ENCODE measurements at regions not wholly inside any gene's neighbourhood (a gene's known extent, or its start where the extent isn't known, plus 50 kb on each side); places are given as distances from the start of the nearest gene placed in this dataset.
"Not testable (repeated sequence)": the region's sequence is repeated elsewhere in the genome, so short reads cannot be mapped to it uniquely, and the experiment has no call there.

DNA sequence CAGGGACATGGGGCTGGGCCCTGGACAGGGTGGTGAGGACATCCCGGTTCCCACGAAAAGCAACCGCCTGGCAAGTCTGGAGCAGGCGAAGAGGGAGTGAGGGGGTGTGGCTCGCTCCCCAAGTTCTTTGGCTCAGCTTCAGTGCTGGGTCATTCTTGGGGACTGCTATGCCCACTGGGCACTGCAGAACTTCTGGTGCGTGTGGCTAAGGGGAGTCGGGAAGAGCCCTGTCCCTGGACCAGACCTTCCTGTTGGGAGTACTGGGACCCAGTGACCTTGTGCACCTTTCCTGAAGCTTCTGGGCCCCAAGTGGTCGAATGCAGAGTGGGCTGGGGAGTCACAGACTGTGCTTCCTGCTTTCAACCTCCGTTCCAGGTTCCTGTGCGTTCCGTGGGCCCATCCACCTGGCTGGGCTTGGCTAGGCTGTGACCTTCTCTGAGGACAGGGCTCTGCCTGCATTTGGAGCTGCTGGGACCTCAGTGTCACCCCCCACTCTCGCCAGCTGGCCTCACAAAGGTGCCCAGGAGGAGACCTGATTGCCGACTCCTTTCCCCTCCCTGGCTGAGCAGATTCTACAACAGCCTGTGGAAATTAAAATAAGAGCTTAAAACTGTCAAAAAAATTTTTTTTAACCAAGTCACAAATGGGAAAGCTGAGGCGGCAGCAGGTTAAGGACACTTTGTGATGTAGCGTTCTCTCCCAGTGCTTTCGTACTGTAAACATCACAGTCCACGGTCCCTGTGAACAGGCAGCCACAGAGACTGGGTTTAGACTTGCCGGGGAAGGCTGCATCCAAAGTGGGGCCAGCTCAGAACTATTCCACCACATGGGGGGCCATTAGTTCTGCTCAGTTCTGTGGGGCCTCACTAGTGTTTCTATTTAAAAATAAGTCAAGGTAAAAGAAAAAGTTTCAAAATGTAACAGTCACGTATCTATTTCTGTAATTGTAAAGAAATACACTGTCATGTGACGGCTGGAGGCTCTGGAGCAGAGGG, 63.8 kb upstream of the WNT7B start:
- no peak for DNase-seq (ENCODE audit: low read depth, low spot score)

- DNase-seq (ENCODE audit: low read depth, low spot score): no peak
Observed at GRCh38 chr22:46041642-46042041, 64.7 kb upstream of the WNT7B start.

DNA sequence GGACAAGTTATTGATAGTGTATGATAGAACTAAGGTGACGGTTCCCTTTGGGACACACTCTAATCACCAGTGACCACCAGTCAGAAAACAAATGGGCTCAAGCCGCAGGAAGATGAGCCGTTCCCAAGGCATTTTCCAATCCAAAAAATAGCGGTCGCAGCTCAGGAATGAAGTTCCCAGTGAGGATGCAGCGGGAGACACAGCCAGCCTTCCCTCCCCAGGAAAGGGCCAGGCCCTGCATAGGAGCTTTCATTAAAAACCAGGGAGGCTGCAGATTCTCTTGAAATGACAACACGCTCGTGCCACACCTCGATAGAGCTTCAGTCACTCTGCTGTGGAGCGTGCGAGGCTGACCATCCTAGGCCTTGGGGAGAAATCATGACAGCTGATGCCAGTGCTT, 65.8 kb upstream of the WNT7B start:
- DNase-seq (ENCODE audit: low read depth, low spot score): no peak

GRCh38 chr22:46043339-46043738, 66.4 kb upstream of the WNT7B start:
- no peak for DNase-seq (ENCODE audit: low read depth, low spot score)

- DNase-seq (ENCODE audit: low read depth, low spot score): no peak
Observed at GRCh38 chr22:46043816-46044620, 67.1 kb upstream of the WNT7B start.

DNA sequence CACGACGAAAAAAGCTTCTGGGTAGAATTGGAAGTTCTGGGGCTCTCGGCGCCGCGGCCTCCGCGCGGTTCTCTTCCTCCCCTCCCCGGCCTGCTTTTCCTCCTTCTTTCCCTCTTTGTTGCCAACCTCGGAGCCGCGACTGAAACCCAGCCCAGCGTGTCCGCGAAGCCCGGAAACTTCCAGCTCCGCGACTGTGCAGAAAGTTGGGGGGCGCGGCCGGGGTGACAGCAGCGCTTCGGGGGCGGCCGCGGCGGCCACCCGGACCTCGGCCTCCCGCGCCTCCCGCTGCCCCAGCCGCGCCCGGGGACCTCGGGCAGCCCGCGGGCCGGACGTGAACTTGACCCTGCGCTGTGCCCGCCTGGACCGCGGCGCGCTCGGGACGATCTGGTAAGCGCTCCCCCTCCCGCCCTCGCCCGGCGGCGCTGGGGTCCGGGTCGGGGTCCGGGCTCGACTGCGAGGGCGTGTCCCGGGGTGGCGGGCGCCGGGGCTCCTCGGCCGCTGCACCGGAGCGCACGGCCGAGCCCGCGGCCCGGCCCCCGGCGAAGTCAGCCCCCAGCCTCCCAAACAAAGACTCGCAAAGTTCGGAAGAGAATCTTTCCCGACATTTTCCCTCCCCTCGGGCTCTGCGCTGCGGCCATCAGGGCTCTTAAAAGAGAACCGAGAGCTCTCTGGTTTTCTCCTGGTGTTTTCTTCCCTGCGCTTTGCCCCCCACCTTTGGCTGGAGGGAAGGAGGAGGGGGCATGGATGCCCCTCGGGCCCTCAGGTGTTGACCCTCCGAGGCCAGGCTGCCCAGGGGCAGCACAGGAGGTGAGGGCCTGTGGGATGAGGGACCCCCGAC, 67.9 kb upstream of the WNT7B start:
- no peak for DNase-seq (ENCODE audit: low read depth, low spot score)

DNA sequence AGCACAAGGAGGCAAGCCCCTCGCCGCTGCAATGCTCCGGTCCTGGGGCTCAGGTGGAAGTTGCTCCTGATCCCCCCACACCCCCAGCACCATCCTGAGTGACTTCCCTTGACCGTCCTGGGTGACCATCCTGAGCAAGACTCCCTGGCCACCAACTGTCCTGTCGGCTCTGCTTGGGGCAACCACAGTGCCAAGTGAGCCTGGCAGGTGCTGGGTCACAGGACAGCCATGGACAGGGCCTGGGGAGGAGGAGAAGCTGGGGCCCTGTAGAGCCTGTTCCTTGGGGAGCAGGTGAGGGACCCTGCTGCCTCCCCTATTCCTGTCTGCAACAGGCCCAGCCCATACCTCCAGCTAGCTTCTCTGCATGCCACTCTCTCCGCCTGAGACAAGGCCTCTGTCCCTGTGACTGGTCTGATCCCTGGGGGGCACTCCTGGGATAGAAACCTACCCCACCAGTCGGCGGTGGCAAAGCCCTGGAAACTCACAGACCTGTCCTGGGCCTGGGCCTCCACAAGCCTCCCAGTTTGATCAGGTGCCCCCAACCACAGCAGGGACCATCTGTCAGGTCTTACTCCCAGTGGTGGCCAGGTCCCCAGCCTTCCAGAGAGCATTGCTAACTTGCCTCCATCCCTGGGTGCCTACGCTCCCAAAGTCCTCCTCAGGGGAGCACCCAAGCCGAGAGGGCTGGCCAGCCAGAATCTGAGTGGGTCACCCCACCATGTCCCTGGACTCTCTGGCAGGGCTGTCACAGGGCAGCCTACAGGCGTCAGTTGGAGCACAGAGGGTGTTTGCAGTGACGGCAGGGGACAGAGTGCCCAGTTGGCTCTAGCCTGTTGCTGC, 68.7 kb upstream of the WNT7B start:
- DNase-seq (ENCODE audit: low read depth, low spot score): no peak

DNA sequence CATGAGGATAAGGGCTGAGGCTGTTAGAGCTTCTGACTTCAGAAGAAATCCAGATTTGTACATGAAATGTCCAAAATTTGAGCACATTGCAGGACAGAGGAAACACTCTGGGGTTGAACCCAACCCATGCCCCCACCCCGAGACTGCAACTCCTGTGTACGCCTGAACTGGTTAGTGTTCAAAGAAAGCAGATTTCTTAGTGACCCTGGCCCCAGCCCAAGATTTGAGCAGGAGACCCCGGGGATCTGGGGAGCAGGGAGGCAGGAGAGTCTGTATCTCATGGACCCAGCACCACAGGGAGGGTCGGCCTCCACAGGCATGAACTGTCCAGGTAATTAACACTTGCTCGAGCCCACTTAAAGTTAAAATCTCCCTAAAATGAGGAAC, 69.3 kb upstream of the WNT7B start:
- no peak for DNase-seq (ENCODE audit: low read depth, low spot score)

DNA sequence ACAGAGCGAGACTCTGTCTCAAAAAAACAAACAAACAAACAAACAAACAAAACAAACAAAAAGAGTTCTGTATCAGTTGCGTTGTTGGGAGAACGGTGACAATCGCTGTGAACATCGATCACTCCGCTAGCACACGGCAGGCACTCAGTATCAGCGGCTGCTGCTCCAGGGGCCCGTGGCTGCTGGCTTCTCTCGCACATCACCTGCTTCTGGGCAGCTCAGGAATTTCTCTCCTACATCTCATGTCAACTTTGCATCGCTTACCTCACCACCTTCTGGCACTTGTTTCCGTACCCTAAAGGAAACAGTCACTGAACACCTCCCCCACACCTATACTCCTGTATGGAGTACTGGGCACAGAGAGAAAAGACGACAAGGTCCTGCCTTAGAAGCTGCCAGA, 70.3 kb upstream of the WNT7B start:
- DNase-seq (ENCODE audit: low read depth, low spot score): no peak

- DNase-seq (ENCODE audit: low read depth, low spot score): no peak
Observed at GRCh38 chr22:46047841-46048595, 71.1 kb upstream of the WNT7B start.

DNA sequence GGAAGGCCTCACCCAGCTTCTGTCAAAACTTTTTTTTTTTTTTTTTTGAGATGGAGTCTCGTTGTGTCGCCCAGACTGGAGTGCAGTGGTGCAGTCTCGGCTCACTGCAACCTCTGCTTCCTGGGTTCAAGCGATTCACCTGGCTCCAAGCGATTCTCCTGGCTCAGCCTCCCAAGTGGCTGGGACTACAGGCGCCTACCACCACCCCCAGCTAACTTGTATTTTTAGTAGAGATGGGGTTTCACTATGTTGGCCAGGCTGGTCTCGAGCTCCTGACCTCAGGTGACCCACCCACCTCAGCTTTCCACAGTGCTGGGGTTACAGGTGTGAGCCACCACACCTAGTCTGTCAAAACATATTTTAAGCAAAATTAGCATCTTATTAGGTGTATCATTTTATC, 71.7 kb upstream of the WNT7B start:
- not testable (repeated sequence) for DNase-seq (ENCODE audit: low read depth, low spot score)

- no peak for DNase-seq (ENCODE audit: low read depth, low spot score)
Observed at GRCh38 chr22:46049726-46050450, 72.9 kb upstream of the WNT7B start.

GRCh38 chr22:46050451-46050845, 73.5 kb upstream of the WNT7B start:
- DNase-seq (ENCODE audit: low read depth, low spot score): no peak

DNA sequence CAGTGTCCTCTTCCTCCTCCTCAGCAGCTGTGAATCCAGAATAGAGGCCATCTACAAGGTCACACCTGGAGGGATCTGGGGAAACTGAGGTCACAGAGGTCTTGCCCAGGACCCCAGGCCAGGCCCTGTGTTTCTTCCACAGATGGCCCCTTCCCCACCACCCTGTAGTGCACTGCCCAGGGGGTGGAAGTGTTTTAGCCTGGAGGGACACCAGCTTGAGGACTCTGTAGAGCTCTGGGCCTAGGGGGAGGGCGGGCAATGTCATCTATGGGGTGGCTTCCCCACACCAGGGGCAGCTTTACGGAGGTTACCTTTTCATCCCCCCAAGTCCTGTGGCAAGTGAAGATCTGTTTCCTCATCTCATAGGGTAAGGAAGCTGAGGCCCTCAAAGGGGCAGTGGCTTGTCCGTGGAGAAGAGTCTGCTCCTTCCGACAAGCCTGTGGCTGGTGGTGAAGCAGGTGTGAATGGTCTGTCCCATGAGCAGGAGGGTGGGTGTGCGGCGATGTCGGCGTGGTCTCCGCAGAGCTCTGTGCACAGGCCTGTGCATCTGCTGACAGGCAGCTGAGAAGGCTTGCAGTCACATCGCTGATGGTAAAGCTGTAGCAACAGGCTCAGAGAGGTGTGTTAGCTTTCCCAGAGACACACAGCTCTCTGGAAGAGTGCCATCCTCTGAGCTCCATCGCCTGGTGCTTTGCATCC, 74.1 kb upstream of the WNT7B start:
- no peak for DNase-seq (ENCODE audit: low read depth, low spot score)

GRCh38 chr22:46051646-46052045, 74.7 kb upstream of the WNT7B start:
- no peak for DNase-seq (ENCODE audit: low read depth, low spot score)

DNA sequence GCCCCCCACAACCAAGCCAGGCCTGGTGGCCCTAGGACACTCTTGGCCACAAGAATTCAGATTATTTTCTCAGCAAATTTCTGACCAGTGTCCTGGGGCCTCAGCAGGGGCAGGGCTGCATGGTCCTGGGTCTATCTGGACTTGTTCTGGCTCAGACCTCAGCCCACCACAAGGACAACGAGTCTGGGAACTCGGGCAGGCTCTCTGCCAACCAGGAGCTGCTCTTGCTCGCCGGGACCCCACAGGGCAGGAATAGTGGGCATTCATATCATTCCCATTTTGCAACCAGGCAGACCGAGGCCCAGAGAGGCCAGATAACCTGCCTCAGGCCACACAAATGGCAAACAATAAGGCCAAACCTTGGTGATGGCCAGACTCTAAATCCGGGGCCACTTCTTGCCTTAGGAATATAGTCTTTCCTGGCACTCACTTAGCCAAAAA, 75.4 kb upstream of the WNT7B start:
- DNase-seq (ENCODE audit: low read depth, low spot score): no peak

GRCh38 chr22:46052801-46053562, 76.0 kb upstream of the WNT7B start:
- no peak for DNase-seq (ENCODE audit: low read depth, low spot score)

GRCh38 chr22:46053563-46054090, 76.7 kb upstream of the WNT7B start:
- DNase-seq (ENCODE audit: low read depth, low spot score): no peak

Data from brain pericyte (primary cell).